ENCODE measurements at regions not wholly inside any gene's neighbourhood (a gene's known extent, or its start where the extent isn't known, plus 50 kb on each side); places are given as distances from the start of the nearest gene placed in this dataset.

DNA sequence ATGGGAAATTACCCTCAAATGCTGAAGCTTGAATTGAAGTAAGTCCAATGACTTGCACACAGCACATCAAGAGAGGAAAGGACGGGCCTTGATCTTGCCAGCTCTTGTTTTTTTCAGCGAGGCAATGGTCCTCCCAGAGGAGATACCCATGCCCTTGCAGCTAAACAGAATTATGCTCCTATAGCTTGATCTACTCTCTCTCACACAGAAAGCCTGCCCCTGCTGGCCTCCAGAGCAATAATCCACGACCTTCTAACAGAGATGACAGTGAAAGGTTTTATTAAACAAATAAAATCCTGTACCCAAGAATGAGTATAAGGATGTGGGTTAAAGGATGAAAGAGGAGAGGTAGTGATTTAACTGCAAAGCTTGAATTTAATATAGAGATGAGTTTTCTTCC lies 268.0 kb downstream of the ADRA2A start:
- no peak overlapping the region for H3K4me3 ChIP-seq (ENCODE audit: low read depth, low read length)
- ChIA-PET CTCF (interaction anchor here (1.0 to 1.2 kb wide), 2 partner anchors 10 to 226 kb away, joined by 3 to 5 read pairs; no protein-coding TSS in a partner anchor), POLR2A (no interaction called here)
- DNase-seq (ENCODE audit: low read depth) = no peak
- H3K36me3 ChIP-seq (ENCODE audit: control insufficient read depth, insufficient read depth, low read length) = no peaks in the 10 kb centered on the region
- no peaks in the 10 kb centered on the region for H3K27me3 ChIP-seq (ENCODE audit: control insufficient read depth, insufficient read depth, low read length)
- TF ChIP-seq, protein P1, sequence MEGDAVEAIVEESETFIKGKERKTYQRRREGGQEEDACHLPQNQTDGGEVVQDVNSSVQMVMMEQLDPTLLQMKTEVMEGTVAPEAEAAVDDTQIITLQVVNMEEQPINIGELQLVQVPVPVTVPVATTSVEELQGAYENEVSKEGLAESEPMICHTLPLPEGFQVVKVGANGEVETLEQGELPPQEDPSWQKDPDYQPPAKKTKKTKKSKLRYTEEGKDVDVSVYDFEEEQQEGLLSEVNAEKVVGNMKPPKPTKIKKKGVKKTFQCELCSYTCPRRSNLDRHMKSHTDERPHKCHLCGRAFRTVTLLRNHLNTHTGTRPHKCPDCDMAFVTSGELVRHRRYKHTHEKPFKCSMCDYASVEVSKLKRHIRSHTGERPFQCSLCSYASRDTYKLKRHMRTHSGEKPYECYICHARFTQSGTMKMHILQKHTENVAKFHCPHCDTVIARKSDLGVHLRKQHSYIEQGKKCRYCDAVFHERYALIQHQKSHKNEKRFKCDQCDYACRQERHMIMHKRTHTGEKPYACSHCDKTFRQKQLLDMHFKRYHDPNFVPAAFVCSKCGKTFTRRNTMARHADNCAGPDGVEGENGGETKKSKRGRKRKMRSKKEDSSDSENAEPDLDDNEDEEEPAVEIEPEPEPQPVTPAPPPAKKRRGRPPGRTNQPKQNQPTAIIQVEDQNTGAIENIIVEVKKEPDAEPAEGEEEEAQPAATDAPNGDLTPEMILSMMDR (IDR thresholded peaks at IDR 0.05; ENCODE audit: insufficient read depth, low read depth, low read length) = peak; percentile 16; the same call in 1 of the 2 replicates

DNA sequence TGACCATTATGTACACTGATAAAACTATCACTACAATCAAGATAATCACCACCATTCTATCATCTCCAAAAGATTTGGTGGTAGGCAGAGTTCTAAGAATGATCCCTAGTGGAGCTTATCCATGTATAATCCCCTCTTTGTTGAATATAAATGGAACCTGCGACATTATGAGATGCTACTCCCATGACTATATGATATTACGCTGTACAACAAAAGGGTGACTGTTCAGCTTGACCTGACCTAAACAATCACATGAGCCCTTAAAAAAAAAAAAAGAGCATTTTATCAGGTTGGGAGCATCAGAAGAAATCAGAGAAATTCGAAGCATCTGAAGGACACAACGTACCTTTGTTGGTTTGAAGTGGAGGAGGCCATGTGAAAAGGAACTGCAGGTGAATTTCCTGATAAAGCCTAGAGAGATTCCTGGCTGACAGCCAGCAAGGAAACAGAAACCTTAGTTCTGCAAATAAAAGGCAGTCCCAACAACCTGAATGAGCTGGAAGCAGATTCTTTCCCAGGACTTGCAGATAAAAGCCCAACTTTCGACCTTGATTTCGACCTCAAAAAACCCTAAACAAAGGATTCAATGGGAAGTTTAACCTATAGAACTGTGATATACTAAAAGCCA lies 270.7 kb downstream of the ADRA2A start:
- CTCF ChIA-PET = no interaction called here
- H3K4me3 ChIP-seq (ENCODE audit: low read depth, low read length) = no peak overlapping the region
- TF ChIP-seq, protein P1 (IDR thresholded peaks at IDR 0.05; ENCODE audit: insufficient read depth, low read depth, low read length) = no peak
- POLR2A ChIA-PET = no interaction called here
- H3K36me3 ChIP-seq (ENCODE audit: control insufficient read depth, insufficient read depth, low read length) = no peaks in the 10 kb centered on the region
- no peak for DNase-seq (ENCODE audit: low read depth)
- H3K27me3 ChIP-seq (ENCODE audit: control insufficient read depth, insufficient read depth, low read length) = no peaks in the 10 kb centered on the region

DNA sequence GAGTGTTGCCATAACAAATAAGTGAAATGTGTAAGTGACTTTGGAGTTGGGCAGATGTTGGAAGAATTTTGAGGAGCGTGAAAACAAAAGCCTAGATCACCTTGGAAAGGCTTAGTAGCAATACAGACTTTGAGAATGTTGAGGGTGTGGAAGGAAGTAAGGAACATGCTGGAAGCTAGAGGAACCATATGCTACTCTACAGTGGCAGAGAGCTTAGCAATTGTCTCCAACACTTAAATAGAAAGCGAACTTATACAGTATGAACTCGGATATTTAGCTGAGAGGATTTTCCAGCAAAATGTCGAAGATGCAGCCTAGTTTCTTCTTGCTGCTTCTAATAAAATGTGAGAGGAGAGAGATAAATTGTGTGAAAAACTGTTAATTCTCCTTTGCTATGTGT lies 271.2 kb downstream of the ADRA2A start:
- Histone ChIP-seq H3K27me3 (ENCODE audit: control insufficient read depth, insufficient read depth, low read length) (no peaks in the 10 kb centered on the region), H3K4me3 (ENCODE audit: low read depth, low read length) (no peak overlapping the region), H3K36me3 (ENCODE audit: control insufficient read depth, insufficient read depth, low read length) (no peaks in the 10 kb centered on the region)
- ChIA-PET POLR2A (no interaction called here), CTCF (no interaction called here)
- DNase-seq (ENCODE audit: low read depth) = no peak
- TF ChIP-seq, protein P1 (IDR thresholded peaks at IDR 0.05; ENCODE audit: insufficient read depth, low read depth, low read length) = no peak

DNA sequence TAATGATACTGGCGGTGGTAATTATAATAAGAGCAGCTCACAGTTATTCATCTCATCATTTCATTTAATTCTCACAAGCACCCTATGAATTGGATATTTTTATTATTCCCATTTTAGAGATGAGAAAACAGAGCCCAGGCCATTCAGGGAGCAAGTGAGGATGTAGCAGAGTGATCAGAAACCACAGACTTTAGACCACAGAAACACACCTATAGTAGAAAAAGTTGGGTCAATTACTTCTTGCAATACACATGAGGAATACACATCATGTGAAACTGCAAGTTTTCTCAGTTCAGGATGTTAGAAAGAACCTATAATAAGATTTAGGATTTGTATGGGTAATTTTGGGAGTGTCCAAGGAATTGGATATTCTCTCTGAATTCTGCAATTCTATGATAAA lies 278.0 kb downstream of the ADRA2A start:
- ChIA-PET POLR2A (no interaction called here), CTCF (no interaction called here)
- DNase-seq (ENCODE audit: low read depth) = no peak
- Histone ChIP-seq H3K27me3 (ENCODE audit: control insufficient read depth, insufficient read depth, low read length) (no peaks in the 10 kb centered on the region), H3K36me3 (ENCODE audit: control insufficient read depth, insufficient read depth, low read length) (no peaks in the 10 kb centered on the region), H3K4me3 (ENCODE audit: low read depth, low read length) (no peak overlapping the region)
- TF ChIP-seq, protein P1 (IDR thresholded peaks at IDR 0.05; ENCODE audit: insufficient read depth, low read depth, low read length) = no peak

DNA sequence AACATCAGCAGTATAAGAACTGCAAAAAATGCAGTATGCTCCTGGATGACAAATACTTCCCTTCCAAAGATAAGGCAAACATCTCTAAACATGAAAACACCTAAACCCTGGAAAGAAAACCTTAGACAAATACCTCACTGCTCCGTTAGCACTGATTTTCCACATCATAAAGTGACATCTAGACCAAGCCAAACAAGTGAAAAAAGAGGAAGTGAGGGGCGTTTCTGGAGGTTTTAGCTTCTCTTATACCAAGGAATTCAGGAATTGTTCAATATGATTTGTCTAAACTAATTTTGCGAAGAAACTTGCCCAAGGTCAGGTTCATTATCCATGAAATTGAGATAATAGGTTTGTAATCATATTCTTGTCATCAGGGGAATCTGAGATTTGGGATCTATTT lies 279.7 kb downstream of the ADRA2A start:
- DNase-seq (ENCODE audit: low read depth) = no peak
- H3K36me3 ChIP-seq (ENCODE audit: control insufficient read depth, insufficient read depth, low read length) = no peaks in the 10 kb centered on the region
- no peak overlapping the region for H3K4me3 ChIP-seq (ENCODE audit: low read depth, low read length)
- H3K27me3 ChIP-seq (ENCODE audit: control insufficient read depth, insufficient read depth, low read length) = no peaks in the 10 kb centered on the region
- TF ChIP-seq, protein P1 (IDR thresholded peaks at IDR 0.05; ENCODE audit: insufficient read depth, low read depth, low read length) = no peak
- ChIA-PET CTCF (interaction anchor here (1.7 kb wide), 1 partner anchor 281 kb away, joined by 4 read pairs; no protein-coding TSS in a partner anchor), POLR2A (no interaction called here)

Data from BJ (cell line).